Hematopoietic multipotent progenitor cell treated with erythropoietin and hydrocortisone succinate and interleukin-3 and kit ligand, for 4 days (in vitro differentiated cells): ENCODE measurements at regions not wholly inside any gene's neighbourhood (a gene's known extent, or its start where the extent isn't known, plus 50 kb on each side); places are given as distances from the start of the nearest gene placed in this dataset.
"Not testable (repeated sequence)": the region's sequence is repeated elsewhere in the genome, so short reads cannot be mapped to it uniquely, and the experiment has no call there.

Experiments used
- DNase-seq: peaks from one replicate; pipeline ENCODE4 v3.0.0-alpha.2; 2015

DNA sequence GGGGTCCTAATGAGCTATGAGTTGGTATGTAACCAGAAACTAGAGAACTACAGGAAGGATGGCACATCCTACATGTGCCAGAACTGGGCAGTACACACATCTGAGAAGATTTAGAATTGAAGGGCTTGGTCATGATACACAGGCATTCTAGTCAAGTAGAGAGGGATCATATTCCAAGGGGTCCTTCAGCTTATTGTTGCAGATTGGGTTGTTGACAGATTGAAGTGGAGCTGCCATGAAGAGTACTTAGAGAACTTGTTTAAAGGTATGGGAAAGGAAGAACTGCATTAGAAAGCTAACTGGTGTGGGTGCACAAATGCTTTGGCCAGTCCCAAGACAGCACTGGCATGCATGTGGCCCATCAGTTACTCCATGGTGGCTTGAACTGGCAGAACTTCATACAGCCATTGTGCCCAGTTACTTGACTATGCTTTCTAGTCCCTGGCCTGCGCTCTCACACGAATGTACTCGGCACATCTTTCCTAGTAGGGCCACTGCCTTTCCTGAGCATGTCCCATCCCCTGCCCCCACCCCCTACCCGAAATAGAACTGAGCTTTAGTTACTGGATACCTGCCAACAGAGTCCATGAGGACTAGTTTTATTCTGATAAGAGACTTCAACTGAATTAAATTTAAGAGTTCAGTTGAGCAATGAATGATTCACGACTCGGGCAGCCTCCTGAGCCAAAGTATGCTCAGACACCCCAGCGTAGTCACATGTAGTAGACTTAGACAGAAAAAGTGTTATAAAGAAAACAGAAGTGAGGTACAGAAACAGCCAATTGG lies 64.0 kb downstream of the CCNG2 start:
- peak; percentile 25 for DNase-seq

DNA sequence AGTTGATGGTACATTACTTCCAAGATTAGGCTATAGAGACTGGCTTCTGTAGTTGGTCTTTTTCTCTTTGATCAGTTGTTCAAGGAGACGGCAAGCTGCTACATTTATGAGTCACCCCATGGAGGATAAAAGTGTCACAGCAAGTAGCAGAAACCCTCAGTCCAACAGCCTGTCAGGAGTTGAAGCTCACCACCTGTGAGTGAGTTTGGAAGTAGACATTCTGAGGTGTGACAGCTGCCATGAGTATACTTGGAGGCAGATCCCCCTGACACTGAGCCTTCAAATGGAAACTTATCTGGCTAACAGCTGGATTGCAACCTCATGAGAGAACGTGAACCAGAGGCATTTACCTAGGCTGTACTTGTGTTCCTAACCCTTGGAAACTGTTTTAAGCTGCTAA lies 68.0 kb downstream of the CCNG2 start:
- no peak for DNase-seq

DNA sequence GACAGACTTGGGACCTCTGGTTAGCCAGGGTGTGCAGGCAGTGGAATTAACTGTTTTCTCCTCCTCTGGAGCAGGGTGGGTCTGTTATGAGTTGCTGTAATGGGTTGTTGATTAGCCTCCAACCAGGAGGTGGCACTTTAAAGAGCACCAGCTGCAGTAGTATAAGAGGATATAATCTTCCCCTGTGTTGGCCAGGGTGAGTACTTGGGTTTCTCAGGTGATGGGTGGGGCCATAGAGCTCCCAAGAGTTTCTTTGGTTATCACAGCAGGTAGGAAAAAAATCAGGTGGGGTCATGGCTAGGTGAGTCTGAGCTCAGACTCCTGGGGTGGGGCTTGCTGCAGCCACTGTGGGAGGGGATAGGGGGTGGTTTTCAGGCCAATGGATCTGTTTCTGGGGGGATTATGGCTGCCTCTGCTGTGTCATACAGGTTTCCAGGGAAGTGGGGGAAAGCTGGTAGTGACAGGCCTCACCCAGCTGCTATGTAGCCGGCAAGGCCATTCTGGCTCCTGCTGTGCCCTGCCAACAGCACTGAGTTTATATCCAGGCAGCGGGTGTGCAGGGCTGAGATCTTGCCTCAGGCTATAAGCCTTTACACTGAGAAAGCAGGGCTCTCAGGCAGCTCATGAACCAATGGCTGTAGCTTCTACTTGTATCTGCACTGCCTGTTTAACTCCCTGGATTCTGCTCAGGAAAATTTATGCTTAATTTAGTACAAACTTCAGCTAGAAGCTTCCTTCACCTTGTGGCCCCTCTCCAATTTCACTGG lies 70.1 kb downstream of the CCNG2 start:
- no peak for DNase-seq

DNA sequence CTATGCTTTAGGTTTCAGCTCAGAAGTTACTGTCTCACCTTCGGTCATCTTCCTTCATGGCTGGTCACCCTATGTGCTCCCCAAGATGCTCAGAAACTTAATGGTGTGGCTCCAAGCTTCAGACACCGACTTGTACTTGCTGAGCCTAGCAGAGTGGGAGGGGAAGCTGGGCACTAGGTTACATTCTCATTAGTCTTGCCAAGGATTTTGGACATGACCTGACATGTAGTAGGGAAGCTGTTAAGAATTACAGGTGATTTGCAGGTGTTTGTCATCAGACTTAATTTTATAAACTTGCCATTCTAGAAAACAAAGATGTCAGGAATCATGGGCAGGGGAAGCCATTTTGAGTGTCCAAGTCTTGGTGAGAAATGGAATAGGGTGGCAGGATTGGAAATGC lies 72.4 kb downstream of the CCNG2 start:
- DNase-seq = no peak

DNA sequence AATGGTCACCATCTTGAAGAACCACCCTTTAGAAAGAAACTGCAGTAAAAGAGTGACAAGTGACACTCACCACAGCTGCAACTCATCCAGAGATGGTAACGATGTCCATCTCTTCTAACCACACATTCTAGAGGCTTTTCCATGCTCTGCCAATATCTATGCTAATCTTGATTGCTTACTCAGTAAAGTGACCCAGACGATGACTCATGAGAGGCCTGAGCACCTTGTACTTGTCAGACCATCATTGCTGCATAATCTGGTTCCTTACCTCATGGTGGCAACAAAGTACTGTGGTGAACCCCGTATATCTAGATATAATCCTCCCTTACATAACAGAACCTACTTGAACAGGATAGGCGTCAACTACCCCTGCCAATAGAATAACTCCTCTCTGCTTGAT lies 75.6 kb downstream of the CCNG2 start:
- DNase-seq = peak; percentile 53

DNA sequence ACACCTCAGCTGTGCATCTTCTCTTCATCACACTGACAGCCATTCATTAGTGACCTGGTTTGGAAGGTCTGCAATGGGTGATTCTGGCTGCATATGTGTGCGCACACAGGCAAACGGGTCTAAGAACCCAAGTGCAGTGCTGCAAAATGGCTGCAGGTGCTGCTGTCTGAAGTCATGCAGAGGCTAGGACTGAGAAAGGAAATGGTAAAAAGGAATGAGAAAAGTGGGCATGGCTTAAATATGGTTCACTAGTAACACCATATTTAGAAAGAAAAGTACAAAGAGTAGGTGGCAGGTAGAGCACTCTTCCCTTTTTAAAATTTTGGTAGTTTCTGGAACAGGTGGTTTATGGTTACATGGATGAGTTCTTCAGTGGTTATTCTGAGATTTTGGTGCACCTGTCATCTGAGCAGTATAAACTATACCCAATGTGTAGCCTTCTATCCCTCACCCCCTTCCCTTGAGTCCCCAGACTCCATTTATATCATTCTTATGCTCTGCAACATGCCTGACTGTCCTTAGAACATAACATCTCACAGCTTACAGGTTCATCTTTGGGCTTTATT lies 78.4 kb downstream of the CCNG2 start:
- no peak for DNase-seq

DNA sequence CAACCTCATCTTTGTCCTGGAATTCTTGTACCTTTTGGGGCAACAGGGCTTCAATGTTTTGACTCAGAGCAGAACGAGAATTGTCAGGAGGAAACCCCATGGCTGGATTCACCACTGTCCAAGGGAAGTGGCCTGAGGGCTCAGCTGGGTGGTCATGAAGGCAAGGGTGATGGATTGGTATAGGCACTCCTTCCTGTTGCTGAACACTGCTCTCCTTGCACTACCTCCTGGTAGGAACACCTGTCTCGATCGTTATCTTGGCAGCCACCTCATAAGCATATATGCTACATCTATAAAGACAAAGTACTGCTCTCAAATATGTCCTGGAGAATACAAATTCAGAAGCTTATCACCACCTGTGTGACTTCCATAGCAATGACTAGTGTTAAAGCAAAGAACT lies 79.8 kb downstream of the CCNG2 start:
- DNase-seq = no peak

DNA sequence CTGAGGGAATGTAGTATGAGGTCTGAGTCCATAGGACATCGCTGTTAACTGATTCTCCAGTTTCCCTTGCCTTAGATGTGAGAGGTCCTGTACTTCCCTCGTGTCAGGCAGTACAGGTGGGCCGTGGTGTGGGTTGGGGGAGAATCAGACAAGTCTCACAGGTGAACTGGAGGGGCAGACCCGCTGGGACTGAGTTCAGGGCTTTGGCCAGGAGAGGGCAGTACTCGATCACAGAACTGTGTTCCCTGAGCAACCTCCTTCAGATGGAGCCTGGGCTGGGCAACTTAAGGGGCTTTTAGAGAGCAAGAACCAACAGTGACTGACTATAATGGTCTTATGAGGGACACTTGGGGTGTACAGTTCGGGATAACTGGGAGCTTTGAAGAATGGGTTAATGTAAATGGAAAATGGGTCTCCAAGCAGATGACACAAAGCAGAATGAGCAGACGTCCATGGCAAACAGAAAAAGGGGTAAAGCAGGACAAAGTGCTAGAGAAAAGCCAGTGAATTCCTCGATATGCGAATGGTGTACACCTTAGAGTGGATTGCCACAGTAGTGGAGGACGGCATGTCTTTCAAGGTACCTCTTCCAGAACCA lies 83.6 kb downstream of the CCNG2 start:
- peak; percentile 82 for DNase-seq

DNA sequence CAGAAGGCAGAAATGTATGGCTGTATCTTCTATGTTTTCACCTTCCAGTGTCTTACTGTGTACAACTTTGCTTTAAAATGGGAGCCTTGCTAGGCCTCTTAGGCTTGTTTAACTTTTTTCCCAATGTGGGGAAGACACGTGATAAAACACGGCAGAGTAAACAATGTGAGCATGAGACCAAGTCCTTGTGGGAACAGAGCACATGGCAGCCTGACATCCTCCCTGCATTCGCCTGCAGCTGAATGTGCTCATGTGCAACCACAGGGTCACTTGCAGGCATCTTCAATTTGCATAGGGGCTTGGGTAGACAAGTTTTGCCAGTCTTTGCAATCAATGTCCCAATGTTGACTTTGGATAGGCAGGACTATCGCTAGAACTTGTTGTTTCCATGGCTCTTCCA lies 91.8 kb downstream of the CCNG2 start:
- DNase-seq = no peak

DNA sequence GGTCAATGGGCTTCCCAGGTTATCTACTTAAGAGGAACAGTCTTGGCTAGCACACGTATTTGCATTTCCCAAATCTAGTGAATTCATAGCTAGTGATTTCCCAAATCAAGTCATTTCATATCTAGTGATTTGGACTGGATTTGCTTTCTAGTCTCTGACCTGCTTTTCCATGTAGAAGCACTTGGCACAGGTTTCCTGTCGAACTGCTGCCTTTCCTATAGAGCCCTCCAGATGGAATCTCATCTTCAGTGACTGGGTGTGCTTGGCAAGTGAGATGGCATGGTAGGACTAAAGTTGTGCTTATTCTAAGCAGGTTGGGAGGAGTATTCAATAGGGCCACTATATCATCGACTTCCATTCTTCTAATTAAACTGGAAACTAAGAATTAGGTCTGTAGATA lies 94.7 kb downstream of the CCNG2 start:
- DNase-seq = no peak

DNA sequence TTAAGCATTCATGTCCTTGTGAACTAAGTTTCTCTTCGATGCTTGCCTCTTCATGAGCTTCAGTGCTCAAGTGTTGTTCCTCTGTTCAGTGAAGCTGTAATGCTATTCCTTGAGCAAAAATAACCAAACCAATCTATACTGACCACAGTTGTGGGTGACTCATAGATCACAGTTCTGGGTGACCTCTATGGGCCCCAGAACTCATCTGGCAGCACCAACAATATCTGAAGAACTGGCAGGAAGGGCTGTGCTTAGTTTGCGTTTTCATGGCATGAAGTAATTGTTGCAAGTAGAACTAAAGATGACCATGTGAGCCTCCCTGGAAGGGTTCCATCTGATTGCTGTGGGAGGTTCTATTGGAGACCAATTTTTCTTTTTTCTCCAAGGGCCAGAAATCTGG lies 106.2 kb downstream of the CCNG2 start:
- DNase-seq = peak; percentile 21

DNA sequence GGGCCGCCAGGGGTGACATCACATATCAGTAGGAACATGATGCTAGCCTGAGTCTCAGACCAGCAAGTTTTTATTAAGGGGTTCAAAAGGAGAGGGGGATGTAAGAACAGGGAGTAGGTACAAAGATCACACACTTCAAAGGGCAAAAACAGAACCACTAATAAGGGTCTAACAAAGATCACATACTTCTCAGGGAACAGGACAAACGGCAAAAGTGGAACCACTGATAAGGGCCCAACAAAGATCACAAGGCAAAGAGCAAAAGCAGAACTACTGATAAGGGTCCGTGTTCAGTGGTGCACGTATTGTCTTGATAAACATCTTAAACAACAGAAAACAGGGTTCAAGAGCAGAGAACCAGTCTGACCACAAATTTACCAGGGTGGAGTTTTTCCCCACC lies 107.0 kb downstream of the CCNG2 start:
- peak; percentile 68 for DNase-seq

DNA sequence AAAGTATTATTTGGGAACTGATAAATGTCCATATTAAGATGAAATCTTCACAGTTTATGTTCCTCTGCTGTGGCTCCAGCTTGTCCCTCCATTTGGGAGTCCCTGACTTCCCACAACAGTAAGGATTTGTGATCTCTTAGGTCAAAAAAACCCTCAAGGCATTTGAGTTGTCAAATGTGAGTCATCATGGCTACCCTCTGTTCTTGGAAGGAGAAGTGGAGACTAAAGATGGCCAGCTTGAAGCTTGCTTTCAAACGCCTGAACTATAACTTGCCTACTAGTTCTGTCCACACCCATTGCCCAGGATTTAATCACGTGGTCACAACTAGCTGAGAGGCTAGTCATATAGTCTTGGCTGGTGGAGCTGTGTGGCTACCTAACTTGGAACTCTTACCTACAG lies 107.8 kb downstream of the CCNG2 start:
- DNase-seq = no peak

DNA sequence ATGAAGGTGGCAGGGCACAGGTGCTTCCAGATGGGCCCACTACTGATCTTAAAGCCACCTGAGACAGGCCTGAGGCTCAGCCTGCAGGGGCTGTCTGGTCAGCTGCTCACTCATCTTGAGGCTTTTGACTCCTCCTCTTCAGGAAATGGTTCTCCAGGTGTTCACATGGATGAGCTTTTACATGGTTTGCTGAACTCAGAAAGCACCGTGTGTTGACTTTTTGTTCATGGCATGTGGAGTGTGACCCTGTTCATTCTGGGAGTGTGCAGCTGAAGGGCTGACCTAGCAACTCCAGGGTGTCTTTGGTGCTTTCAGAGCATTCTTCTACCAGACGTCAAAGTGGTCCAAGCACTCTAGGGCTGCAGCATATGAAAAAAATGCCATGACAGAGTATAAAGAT lies 111.1 kb downstream of the CCNG2 start:
- no peak for DNase-seq

DNA sequence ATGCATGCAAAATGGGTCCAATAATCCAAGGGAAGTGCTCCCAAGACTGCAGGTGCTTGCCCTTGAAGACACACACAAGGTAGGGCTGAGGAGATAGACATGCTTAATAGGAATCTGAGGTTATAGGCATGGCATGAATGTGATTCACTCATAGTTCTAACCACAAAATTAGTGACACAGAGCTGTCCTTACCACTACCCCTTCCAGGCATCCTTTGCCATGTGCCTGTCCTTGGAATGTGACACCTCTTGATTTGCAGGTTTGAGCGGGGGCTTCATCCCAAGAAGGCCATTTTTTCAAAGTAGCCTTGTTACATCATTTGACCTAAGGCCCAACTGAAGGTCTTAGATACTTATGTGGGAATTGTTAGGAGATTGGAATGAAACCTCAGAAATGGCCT lies 112.5 kb downstream of the CCNG2 start:
- no peak for DNase-seq

DNA sequence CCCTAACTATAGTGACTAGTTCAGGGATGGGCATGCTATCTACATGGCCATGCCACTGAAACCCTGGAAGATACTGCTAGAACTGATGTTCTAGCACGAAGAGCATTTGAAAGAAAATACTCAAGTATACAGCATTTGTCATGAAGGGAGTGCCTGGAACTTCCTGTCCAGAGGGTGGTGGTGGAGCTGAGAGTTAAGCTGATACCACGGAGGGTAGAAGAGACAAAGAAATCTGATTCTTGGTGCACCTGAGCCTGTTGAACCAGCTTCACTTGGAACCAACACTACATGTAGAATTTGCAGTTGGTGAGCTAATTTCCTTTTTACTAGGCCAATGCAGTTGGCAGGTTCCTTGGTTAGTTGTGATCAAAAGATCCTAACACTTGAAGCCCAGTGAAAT lies 116.4 kb downstream of the CCNG2 start:
- DNase-seq = no peak

DNA sequence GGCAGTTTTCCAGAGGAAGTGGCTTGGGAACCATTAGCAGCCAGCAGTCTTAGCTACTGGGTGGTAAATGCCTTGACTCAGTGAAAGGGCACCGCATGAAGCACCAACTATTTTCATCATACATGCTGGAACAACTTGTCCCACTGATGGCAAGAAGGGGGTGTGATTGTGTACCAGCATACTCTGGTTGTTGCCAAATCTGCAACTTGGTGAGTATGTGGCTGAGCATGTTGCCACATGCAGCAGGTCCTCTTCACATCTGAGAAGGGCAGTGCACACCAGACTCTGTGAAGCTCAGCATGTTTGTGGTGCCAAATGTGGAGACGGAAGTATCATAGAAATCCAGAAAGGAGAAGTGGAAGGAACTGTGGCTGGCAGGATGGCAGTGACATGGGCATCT lies 122.1 kb downstream of the CCNG2 start:
- DNase-seq = not testable (repeated sequence)

DNA sequence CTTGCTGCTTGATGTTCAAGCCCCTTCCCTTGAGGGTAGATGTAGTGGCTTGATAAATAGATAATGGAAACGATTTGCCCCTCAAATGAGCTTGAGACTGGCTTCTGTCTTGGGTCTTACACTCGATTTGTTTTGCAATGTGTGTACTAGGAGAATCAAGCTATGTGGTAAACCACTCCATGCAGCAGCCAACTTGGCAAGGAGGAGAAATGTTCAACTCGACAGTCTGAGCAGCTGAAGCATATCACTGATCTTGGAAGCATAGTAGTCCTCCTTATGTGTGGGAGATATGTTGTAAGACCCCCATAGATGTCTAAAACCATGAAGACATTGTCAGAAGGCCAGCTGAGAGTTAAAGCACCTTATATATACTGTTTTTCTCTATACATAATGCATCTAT lies 125.3 kb downstream of the CCNG2 start:
- DNase-seq = no peak

DNA sequence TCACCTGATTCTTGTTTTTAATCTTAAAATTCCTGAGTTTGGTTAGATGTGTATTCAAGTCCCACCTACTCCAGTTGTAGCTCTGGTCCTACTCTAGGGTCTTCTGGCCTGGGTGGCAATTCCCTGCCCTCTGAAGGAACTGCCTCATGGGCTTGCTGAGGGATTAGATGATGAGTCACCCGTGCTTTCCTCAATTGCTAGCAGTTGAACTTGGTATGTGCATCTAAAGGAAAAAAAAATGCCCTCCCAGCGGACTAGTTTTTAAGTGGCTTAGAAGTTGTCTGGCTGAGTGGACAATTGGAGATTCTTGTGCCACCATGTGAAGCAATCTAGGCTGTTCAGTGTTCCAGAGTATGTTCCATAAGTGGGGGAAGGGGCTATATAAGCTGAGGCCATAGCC lies 127.0 kb downstream of the CCNG2 start:
- DNase-seq = no peak

DNA sequence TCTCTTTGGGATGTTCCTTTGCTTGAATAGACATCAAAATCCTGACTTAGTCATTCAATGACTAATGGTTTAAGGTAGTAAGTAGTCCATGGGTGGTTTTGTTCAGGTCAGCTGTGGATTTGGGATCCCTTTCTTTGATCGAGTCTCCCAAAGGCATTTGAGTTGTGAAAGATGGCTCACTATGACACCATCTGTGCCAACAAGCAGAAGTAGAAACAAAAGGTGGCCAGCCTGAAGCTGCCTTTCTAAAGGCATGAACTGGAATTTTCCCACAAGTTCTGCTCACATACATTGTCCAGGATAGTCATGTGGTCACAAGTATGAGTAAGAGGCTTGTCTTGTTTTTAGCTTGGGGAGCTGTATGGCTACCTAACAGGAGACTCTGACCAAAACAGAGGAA lies 129.9 kb downstream of the CCNG2 start:
- DNase-seq = no peak

DNA sequence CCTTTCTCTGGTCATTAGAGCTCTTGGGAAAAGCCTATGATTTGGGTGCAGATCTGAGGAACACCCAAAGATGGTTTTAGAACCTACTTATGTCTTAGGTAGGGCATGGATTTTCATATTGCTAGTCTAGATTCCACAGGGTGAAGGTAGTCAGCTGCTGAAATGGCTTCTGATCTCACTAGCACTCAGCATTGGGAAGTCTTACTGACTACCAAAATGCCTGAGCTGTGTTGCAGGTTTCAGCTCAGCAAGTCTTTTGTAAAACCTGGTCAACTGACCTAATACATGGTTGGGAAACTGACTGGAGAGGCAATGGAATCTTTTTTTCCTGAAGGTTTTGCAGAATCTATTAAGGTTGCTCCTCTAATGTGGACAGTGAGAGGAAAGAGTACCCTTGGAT lies 136.4 kb downstream of the CCNG2 start:
- no peak for DNase-seq

DNA sequence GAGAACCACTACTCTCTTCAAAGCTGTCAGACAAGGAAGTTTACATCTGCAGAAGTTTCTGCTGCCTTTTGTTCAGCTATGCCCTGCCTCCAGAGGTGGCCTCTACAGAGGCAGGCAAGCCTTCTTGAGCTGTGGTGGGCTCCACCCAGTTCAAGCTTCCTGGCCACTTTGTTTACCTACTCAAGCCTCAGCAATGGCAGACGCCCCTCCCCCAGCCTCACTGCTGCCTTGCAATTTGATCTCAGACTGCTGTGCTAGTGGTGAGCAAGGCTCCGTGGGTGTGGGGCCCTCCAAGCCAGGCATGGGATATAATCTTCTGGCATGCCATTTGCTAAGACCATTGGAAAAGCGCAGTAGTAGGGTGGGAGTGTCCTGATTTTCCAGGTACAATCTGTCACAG lies 144.0 kb downstream of the CCNG2 start:
- not testable (repeated sequence) for DNase-seq

DNA sequence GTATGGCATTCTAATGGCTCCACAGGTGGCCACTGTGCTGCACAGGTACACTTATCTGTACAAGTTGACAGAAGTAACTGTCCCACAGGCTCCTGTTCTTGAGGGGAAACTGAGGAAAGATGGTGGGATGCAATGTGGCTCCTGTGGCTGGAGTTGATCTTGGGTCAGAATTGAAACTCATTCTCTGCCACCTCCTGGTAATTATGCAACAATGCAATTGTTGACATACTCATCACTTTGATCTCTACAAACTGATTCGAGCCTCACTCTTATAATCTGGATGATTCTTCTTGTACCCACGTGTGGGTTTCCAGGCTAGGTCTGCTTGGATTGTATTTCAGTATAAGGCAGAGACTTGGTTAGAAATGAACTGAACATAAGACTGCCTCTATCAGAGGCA lies 148.8 kb downstream of the CCNG2 start:
- peak; percentile 4 for DNase-seq

DNA sequence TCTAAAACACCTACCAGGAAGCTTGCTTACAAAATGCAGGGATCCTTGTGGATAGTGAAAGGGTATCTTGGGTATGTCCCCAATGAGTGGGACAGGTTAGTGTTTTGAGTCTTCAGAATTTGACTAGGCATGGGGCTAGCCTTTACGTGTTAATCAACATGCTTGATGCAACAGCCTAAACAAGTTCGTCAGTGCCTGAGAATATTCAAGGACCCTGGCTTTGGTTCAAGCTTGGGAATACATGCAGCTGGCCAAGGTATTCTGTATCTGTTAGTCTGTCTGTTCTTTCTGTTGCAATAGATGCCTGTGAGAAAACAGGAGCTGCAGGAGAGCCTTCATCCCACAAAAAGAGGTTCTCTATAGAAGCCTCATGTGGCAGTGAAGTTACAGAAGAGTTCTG lies 149.5 kb downstream of the CCNG2 start:
- no peak for DNase-seq
